Endothelial cell of umbilical vein (primary cell): ENCODE measurements at regions not wholly inside any gene's neighbourhood (a gene's known extent, or its start where the extent isn't known, plus 50 kb on each side); places are given as distances from the start of the nearest gene placed in this dataset.

Source experiments
- BruUV-seq: library from RNA; stranded (reverse); fragments of 400-500 nt; replicated peaks from 2 replicates; lab custom pipeline; 2021; lab: Mats Ljungman, UMichigan
- CTCF ChIA-PET: fragments of 300-600, 350-600 bp; sonication (Branson Sonifier 250); formaldehyde crosslinking; loops from one replicate; lab custom pipeline; 2021; ENCODE audit warnings: antibody characterized with exemption, inconsistent platforms; lab: Charles Lee
- POLR2A ChIA-PET: fragments of 300-600, 350-600 bp; sonication (Branson Sonifier 250); formaldehyde crosslinking; loops from one replicate; lab custom pipeline; 2021; ENCODE audit warnings: antibody characterized with exemption, inconsistent platforms; lab: Charles Lee
- DNase-seq: peaks from one replicate; pipeline ENCODE4 v3.0.0-alpha.2; 2011; ENCODE audit warnings: low read depth, low spot score
- FAIRE-seq: peaks from 2 replicates; lab custom pipeline; 2011; peaks lifted over from hg19 to GRCh38; lab: Jason Lieb, UNC
- H2AFZ ChIP-seq: 2 replicates; pipeline ENCODE4 v1.6.0; 2012; ENCODE audit warnings: low read depth, low read length, control low read depth, inconsistent platforms
- H3K27ac ChIP-seq: 2 replicates; pipeline ENCODE4 v1.5.1; 2011; ENCODE audit warnings: low read depth, mild to moderate bottlenecking, control low read depth, low read length, moderate library complexity; ENCODE audit not compliant: insufficient read depth
- H3K27me3 ChIP-seq, 2 experiments: 2 replicates each; pipeline versions ENCODE4 v1.6.0 to v1.6.1; 2011; ENCODE audit warnings: low read length in 2 of 2, mixed read lengths in 1 of 2; ENCODE audit not compliant: control insufficient read depth in 2 of 2, insufficient read depth in 2 of 2
- H3K36me3 ChIP-seq, 2 experiments: 2 replicates in 1 of 2; 3 replicates in 1 of 2; pipeline ENCODE4 v1.5.1; 2011; ENCODE audit warnings: low read length in 2 of 2, mild to moderate bottlenecking in 1 of 2, moderate library complexity in 1 of 2; ENCODE audit not compliant: control insufficient read depth in 2 of 2, insufficient read depth in 2 of 2; ENCODE audit errors: extremely low read depth in 1 of 2
- H3K4me1 ChIP-seq: 3 replicates; pipeline ENCODE4 v1.5.1; 2011; ENCODE audit warnings: mild to moderate bottlenecking, low read length; ENCODE audit not compliant: control insufficient read depth, insufficient read depth; ENCODE audit errors: extremely low read depth
- H3K4me2 ChIP-seq: 2 replicates; pipeline ENCODE4 v1.6.1; 2011; ENCODE audit warnings: low read length, control low read depth, mixed read lengths; ENCODE audit not compliant: insufficient read depth
- H3K4me3 ChIP-seq, 3 experiments: fragments of 200-600 bp in 1 of 3; sonication (generic), shearing (Covaris generic) in 1 of 3; replicated peaks in 1 of 3; 2 replicates each; pipeline ENCODE4 v1.5.1; 2011 to 2016; ENCODE audit warnings: control low read depth in 3 of 3, low read length in 3 of 3, mild to moderate bottlenecking in 2 of 3, inconsistent platforms in 1 of 3, low read depth in 1 of 3, moderate library complexity in 1 of 3; ENCODE audit not compliant: insufficient read depth in 1 of 3
- H3K79me2 ChIP-seq: 2 replicates; pipeline ENCODE4 v1.6.0; 2012; ENCODE audit warnings: low read length, inconsistent platforms; ENCODE audit not compliant: control insufficient read depth, insufficient read depth
- H3K9ac ChIP-seq: replicated peaks from 2 replicates; pipeline ENCODE3; 2011; ENCODE audit warnings: low read length, control low read depth; ENCODE audit not compliant: insufficient read depth; ENCODE audit errors: extremely low read depth
- H3K9me1 ChIP-seq: replicated peaks from 3 replicates; pipeline ENCODE4 v1.6.0; 2011; ENCODE audit warnings: mild to moderate bottlenecking, low read length; ENCODE audit not compliant: control insufficient read depth, insufficient read depth; ENCODE audit errors: extremely low read depth
- H3K9me3 ChIP-seq: replicated peaks from 2 replicates; pipeline ENCODE4 v1.5.1; 2012; ENCODE audit warnings: low read length, inconsistent platforms; ENCODE audit not compliant: control insufficient read depth, insufficient read depth
- H4K20me1 ChIP-seq: replicated peaks from 2 replicates; pipeline ENCODE3; 2011; ENCODE audit warnings: mild to moderate bottlenecking, low read length; ENCODE audit not compliant: control insufficient read depth, insufficient read depth; ENCODE audit errors: extremely low read depth
- EZH2 ChIP-seq: IDR thresholded peaks from 2 replicates; pipeline ENCODE4 v1.6.1; 2012; ENCODE audit warnings: borderline replicate concordance, low read depth, mild to moderate bottlenecking, moderate library complexity, low read length, inconsistent platforms; ENCODE audit not compliant: severe bottlenecking
- FOS ChIP-seq: IDR thresholded peaks from 2 replicates; pipeline ENCODE4 v1.6.1; 2011; ENCODE audit warnings: mild to moderate bottlenecking, low read length, moderate library complexity, borderline replicate concordance; ENCODE audit not compliant: insufficient read depth
- GATA2 ChIP-seq: IDR thresholded peaks from 2 replicates; pipeline ENCODE4 v1.7.0; 2011; ENCODE audit warnings: low read depth, mild to moderate bottlenecking, moderate library complexity, mixed read lengths, low read length; ENCODE audit not compliant: insufficient read length, insufficient read depth
- JUN ChIP-seq: IDR thresholded peaks from 2 replicates; pipeline ENCODE4 v1.6.1; 2011; ENCODE audit warnings: borderline replicate concordance, low read depth; ENCODE audit not compliant: insufficient read length, insufficient read depth
- MYC ChIP-seq: IDR thresholded peaks from one replicate; pipeline ENCODE4 v1.6.1; 2011; ENCODE audit warnings: mild to moderate bottlenecking, low read depth, low read length
- POLR2A ChIP-seq: IDR thresholded peaks from 2 replicates; pipeline ENCODE4 v1.6.1; 2012; ENCODE audit warnings: low read depth, mild to moderate bottlenecking, control low read depth, low read length
- POLR2AphosphoS5 ChIP-seq: IDR thresholded peaks from 2 replicates; pipeline ENCODE4 v1.6.1; 2012; ENCODE audit warnings: low read depth, mild to moderate bottlenecking, control low read depth, low read length, moderate library complexity; ENCODE audit not compliant: insufficient read depth
- dilution Hi-C: fragments of 300-500 bp; cut with MboI; formaldehyde crosslinking; loops from one replicate; pipeline ENCODE4 v1.15.0; 2019; ENCODE audit warnings: low sequenced_read_pairs; ENCODE audit not compliant: extremely low pct_ligation_motif_present
- intact Hi-C: fragments of 100-400 bp; cut with micrococcal nuclease; formaldehyde crosslinking; loops from one replicate; pipeline ENCODE4 v1.10.0; 2022
- TF ChIP-seq, protein P1 (sequence below): IDR thresholded peaks from 2 replicates; pipeline ENCODE4 v1.6.1; 2011; ENCODE audit not compliant: insufficient read depth, insufficient read length
- TF ChIP-seq, protein P2 (sequence below), 2 donors: IDR thresholded peaks; 1 replicate in 1 of 2; 2 replicates in 1 of 2; pipeline ENCODE4 v1.5.1; 2011; ENCODE audit warnings: low read length in 2 of 2, mild to moderate bottlenecking in 2 of 2, moderate library complexity in 2 of 2, control low read depth in 1 of 2, inconsistent platforms in 1 of 2, low read depth in 1 of 2; ENCODE audit not compliant: insufficient read depth in 1 of 2; ENCODE audit errors: extremely low read depth in 1 of 2

DNA sequence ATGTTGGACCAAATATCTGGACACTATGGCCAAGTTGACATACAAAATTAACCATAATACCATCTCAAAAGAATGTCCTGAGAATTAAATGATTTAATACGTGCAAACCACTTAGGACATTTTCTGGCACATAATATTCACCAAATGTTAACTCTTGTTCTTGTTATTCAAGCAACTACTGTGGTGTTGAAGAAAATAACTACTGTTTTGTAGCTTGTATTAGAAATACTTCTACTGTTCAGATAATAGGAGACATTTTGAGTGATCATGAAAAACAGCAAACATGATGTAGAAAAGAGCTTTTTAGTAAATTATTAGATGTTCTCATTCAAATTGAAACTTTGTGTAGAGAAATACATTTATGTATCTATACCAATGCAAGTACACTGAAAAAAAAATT, 140.7 kb upstream of the SMIM31 start:
- Histone ChIP-seq H3K27ac (no peak overlapping the region), H3K9me3 (peaks cover 5% of the 10 kb centered on the region), H3K36me3 (no peaks in the 10 kb centered on the region), H3K9ac (no peak overlapping the region), H3K27me3 (no peaks in the 10 kb centered on the region), H3K4me1 (no peaks in the 10 kb centered on the region), H2AFZ (no peak overlapping the region), H3K4me2 (no peak overlapping the region), H4K20me1 (no peaks in the 10 kb centered on the region), H3K79me2 (no peaks in the 10 kb centered on the region), H3K4me3 (no peak overlapping the region), H3K9me1 (no peaks in the 10 kb centered on the region)
- FAIRE-seq (no peak), DNase-seq (no peak)
- dilution Hi-C loops (no loop called here), intact Hi-C loops (no loop called here)
- CTCF ChIA-PET, result no interaction called here
- POLR2A ChIA-PET, result no interaction called here
- TF ChIP-seq, protein P1, sequence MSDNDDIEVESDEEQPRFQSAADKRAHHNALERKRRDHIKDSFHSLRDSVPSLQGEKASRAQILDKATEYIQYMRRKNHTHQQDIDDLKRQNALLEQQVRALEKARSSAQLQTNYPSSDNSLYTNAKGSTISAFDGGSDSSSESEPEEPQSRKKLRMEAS, result no peak
- BruUV-seq, result no TSS peak

- no peak overlapping the region for H2AFZ ChIP-seq
- DNase-seq, result no peak
- no peaks in the 10 kb centered on the region for H3K4me1 ChIP-seq
- H3K4me2 ChIP-seq, result no peak overlapping the region
- no peak overlapping the region for H3K27ac ChIP-seq
- ChIA-PET CTCF (no interaction called here), POLR2A (no interaction called here)
- TF ChIP-seq POLR2AphosphoS5 (no peak), FOS (no peak), POLR2A (no peak), EZH2 (no peak), JUN (no peak), GATA2 (no peak), MYC (no peak)
- TF ChIP-seq, protein P1, result no peak
- TF ChIP-seq, protein P2, sequence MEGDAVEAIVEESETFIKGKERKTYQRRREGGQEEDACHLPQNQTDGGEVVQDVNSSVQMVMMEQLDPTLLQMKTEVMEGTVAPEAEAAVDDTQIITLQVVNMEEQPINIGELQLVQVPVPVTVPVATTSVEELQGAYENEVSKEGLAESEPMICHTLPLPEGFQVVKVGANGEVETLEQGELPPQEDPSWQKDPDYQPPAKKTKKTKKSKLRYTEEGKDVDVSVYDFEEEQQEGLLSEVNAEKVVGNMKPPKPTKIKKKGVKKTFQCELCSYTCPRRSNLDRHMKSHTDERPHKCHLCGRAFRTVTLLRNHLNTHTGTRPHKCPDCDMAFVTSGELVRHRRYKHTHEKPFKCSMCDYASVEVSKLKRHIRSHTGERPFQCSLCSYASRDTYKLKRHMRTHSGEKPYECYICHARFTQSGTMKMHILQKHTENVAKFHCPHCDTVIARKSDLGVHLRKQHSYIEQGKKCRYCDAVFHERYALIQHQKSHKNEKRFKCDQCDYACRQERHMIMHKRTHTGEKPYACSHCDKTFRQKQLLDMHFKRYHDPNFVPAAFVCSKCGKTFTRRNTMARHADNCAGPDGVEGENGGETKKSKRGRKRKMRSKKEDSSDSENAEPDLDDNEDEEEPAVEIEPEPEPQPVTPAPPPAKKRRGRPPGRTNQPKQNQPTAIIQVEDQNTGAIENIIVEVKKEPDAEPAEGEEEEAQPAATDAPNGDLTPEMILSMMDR (IDR thresholded peaks at IDR 0.05; ENCODE audit: extremely low read depth in 1 of 2, insufficient read depth in 1 of 2, low read depth in 1 of 2, low read length in 2 of 2), result no peak
- peaks cover 5% of the 10 kb centered on the region for H3K9me3 ChIP-seq
- no peak overlapping the region for H3K9ac ChIP-seq
- no peaks in the 10 kb centered on the region for H3K36me3 ChIP-seq
- H4K20me1 ChIP-seq, result no peaks in the 10 kb centered on the region
- dilution Hi-C loops (no loop called here), intact Hi-C loops (no loop called here)
- BruUV-seq, result no TSS peak
- no peaks in the 10 kb centered on the region for H3K27me3 ChIP-seq
- no peak overlapping the region for H3K4me3 ChIP-seq
- H3K79me2 ChIP-seq, result no peaks in the 10 kb centered on the region
- FAIRE-seq, result no peak
- H3K9me1 ChIP-seq, result no peaks in the 10 kb centered on the region
Observed at GRCh38 chr4:164613792-164614191, 140.1 kb upstream of the SMIM31 start.
